ENCODE measurements at regions not wholly inside any gene's neighbourhood (a gene's known extent, or its start where the extent isn't known, plus 50 kb on each side); places are given as distances from the start of the nearest gene placed in this dataset.
"Not testable (repeated sequence)": the region's sequence is repeated elsewhere in the genome, so short reads cannot be mapped to it uniquely, and the experiment has no call there.

GRCh38 chr16:86844695-86845094 is 266.3 kb downstream of the FOXL1 start:
- DNase-seq, result no peak

DNA sequence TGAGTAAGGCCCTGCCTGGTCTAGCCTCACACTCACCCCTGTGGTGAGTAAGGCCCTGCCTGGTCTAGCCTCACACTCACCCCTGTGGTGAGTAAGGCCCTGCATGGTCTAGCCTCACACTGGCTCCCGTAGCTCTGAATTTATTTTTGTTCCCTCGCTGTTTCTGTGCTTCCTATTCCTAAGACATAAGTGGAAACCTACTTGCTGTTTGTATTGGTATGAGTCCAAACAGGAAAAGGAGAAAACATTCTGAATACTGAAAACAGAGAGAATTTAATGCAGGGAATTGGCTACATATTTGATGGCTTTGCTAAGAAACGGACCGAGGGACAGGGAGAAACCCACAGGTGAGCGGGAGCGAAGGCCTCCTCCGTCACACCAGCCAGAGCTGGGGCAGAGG is 267.8 kb downstream of the FOXL1 start:
- DNase-seq, result no peak

GRCh38 chr16:86848821-86849220 is 270.5 kb downstream of the FOXL1 start:
- no peak for DNase-seq

DNA sequence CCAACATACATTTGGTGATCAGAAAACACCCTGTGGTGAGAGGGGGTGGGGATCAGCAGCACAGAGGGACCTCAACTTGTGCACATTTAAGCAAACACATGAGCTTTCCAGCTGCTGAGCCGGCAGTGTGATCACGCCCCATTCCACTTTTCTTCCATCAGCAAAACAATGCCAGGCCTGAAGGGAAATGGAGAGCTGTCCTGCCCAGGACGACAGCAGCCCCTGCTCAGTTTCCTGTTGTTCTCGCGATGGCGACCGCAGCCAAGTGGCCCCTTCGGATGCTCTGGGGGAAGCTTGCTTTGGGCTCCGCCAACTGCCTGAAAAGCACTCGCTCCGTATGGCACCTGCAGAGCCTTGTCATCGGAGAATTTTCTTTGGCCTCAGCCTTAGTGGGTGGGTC is 272.3 kb downstream of the FOXL1 start:
- DNase-seq, result no peak

GRCh38 chr16:86852135-86852534 is 273.8 kb downstream of the FOXL1 start:
- DNase-seq, result no peak

DNA sequence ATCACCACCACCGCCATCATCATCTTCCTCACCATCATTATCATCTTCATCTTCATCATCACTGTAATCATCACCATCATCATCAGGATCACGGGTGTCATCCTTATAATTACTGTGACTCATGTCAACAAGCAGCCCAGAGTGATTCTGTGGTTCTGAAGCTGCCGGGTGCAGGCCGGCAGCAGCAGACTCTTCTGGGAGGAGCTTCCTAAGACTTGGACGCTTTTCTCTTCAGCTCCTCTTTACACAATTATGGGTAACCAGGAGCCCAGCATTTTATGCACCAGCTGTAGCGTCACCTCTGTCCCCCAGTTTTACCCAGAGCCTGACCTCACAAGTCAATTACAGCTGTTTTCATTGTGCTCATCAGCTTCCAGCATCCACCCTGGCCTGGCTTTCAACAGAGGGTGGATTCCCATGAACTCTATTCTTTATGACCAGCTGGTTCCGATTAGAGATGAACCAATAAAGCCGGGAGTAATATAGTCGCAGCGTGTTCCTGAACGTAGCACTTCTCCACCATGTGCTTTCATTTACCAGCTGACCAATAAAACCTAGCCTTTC is 275.8 kb downstream of the FOXL1 start:
- DNase-seq, result no peak

DNA sequence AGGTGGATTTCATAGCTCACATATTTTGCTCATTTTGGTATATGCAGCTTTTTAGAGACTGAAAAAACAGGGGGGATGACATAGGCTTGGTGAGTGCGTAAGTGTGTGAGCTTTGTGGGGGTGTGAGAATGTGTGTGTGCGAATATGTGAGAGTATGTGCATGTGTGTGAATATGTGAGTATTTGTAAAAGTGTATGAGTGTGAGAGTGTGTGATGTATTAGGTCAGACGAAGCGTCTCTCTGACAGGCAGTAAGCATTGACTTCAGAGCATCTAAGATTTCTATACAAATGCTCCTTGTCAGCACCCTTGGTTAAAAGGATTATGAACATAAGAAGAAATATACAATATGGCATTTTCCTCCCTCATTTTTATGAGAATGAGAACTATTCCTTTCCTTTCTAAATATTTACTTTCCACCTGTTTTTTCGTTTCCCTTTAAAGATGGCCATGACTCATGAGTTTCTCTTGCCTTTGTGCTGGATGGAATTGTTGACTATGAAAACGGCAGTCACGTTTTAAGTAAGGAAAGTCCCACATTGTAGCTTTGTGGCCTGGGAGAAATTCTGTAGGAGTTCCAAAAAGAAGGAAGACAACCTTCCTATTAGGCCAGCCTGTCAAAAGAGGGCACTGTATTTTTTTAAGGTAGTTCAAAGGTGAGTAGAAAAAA is 276.4 kb downstream of the FOXL1 start:
- no peak for DNase-seq

GRCh38 chr16:86856946-86857586 is 278.7 kb downstream of the FOXL1 start:
- DNase-seq, result no peak

DNA sequence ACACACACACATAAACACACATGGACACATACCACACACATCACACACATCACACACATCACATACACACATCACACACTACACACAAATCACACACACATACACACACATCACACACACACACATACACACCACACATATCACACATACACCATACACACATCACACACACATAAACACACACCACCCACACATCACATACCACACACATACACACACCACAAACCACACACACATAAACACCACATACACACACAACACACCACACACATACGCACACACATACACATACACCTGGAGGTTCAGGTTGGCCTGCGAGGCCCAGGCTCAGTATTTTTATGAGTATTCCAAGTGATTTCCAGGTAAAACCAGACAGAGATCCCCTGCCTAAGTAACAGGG is 279.5 kb downstream of the FOXL1 start:
- no peak for DNase-seq

- DNase-seq, result no peak
These were observed 280.2 kb downstream of the FOXL1 start for GRCh38 chr16:86858501-86858900.

DNA sequence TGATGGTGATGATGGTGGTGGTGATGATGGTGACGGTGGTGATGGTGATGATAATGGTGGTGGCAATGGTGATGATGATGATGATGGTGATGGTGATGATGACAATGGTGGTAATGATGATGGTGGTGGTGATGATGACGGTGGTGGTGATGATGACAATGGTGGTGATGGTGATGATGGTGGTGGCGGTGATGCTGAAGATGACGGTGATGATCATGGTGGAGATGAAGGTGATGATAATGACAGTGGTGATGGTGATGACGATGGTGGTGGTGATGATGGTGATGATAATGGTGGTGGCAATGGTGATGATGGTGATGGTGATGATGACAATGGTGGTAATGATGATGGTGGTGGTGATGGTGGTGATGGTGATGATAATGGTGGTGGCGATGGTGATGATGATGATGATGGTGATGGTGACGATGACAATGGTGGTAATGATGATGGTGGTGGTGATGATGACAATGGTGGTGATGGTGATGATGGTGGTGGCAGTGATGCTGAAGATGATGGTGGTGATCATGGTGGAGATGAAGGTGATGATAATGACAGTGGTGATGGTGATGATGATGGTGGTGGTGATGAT is 283.0 kb downstream of the FOXL1 start:
- not testable (repeated sequence) for DNase-seq

DNA sequence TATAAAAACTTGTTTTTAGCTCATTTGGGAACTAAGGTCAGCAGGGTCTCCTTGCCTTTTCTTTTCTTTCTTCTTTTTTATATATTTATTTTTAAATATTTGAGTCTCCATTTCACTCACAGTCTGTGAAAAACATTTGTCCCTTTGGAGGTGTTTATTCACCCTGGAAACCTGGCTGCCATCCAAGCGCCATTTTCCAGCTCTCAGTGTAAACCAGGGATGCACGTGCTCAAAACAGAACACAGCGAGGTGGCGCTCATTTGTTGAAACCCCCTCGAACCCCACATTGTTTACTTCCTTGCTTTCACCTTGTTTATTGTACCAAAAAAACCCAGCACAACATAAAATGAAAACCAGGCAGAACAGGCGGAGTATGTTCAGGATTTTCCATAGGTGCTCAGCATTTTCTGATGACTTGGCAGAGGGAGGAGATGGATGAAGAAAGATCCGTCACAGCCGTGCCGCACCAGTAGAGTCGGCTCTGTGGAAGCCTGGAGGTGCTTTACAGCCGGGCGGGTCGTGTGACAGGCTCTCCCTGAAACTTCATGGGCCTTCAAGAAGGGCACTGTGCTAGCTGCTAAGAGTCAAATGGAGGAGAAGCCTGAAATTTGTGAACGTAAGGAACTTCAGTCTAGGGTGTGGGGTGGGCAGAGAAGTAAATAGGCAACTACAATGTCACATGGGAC is 284.4 kb downstream of the FOXL1 start:
- no peak for DNase-seq

- DNase-seq, result no peak
These were observed 285.3 kb downstream of the FOXL1 start for GRCh38 chr16:86863609-86864008.

DNA sequence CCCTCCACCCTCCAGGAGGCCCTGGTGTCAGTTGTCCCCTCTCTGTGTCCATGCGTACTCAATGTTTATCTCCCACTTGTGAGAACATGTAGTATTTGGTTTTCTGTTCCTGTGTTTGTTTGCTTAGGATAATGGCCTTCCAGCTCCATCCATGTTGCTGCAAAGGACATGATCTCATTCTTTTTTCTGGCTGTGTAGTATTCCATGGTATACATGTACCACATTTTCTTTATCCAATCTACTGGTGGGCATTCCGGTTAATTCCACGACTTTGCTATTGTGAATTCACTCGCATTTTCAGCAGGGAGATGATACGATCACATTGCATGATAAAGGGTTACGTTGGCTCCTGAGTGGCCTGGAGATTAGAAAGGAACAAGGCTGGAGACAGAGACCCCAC is 286.2 kb downstream of the FOXL1 start:
- no peak for DNase-seq

- DNase-seq, result no peak
These were observed 287.7 kb downstream of the FOXL1 start for GRCh38 chr16:86865851-86866662.

DNA sequence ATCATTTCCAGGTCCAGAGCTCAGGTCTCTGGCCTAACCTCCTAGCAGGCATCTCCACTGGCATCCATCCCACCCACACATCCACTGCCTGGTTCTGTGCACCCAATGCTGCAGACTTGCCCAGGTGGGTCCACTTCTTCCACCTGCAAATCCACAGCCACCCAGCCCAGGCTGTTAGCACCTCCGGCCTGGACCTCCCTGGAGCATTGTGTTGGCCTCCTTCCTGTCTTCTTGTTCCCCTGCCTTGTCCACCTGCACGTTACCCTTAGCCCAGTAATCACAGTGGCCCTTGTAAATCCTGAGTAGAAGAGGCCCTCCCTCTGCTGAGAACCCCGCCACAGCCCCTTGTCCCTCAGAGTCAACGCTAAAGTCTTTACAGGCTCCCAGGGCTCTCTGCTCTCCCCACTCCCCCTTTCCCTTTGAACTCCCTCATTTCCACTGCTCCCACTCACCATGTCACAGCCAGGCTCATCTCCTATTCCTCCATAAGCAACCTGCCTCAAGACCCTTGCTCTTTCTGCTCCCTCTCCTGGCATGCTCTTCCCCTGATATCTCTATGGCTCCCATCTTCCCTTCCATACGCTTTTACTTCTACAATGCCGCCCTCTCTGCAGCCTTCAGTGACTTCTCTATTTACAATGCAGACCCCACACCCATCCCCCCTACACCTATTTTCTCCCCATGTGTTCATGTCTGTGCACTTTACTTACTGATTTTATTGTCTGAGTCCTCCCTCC is 288.8 kb downstream of the FOXL1 start:
- no peak for DNase-seq

DNA sequence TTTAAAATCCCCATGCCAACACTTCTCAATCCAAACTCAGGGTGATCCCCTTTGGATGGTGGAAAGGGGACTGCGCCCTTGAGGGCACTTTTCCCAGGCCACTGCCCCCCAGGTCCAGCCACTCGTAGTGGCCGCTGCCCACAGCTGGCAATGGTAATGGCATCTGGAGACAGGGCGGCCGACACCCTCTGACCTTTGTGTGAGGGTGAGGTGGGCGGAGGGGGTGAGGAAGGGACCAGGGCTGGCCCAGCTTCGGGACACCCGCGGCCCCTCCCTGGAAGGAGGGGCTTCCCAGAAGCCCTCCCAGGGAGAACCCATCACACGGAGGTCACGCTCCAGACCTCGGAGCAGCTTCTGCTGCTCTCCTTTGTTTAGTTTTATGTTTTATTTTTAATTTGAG is 289.7 kb downstream of the FOXL1 start:
- no peak for DNase-seq

DNA sequence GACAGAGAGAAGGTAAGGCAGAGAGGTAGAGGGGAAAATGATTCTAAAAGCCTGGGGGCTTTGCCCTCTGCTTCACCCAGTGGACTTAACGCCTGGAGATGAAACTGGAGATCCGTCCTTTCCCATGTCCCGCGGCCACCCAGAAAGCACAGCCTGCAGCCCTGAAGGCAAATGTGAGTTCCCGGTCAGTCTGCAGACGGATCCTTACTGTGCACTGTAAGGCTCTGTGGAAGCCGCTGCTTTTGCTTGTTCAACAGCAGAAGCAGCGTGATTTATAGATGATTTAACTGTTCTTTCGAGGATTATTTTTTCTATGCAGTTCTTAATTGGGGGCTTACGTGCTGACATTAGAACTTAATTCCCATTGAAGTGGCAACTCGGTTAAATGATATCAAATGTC is 290.4 kb downstream of the FOXL1 start:
- DNase-seq, result no peak

DNA sequence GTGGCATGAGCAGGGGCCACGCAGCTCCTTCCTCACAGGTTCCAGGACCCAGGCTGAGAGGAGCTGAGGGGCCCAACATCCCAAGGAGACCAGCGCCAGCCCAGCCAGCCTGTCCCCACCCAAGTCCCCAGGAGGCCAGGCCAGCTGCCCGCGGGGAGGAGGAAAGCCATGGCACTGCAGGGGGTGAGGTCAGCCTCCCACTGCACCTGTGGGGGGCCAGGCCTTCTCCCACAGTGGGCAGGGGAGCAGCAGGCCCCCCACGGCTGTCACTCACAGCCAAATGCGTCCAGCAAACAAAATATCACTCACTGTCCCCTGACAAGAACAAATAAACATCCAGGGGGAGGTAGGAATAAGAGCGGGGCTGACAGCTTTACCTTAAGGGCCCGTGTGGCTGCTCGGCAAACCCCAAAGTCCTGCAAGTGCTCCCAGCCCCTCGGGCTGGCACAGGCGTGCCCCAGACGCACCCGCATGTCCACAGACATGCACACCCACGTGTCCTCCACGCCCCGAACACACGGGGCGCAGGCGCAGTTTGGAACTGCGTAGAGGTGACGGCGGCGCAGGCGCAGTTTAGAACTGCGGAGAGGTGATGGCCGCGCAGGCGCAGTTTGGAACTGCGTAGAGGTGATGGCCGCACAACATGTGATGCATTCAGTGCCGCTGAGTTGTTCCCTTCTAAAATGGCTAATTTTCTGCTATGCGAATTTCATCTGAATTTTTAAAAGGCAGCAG is 291.1 kb downstream of the FOXL1 start:
- no peak for DNase-seq

DNA sequence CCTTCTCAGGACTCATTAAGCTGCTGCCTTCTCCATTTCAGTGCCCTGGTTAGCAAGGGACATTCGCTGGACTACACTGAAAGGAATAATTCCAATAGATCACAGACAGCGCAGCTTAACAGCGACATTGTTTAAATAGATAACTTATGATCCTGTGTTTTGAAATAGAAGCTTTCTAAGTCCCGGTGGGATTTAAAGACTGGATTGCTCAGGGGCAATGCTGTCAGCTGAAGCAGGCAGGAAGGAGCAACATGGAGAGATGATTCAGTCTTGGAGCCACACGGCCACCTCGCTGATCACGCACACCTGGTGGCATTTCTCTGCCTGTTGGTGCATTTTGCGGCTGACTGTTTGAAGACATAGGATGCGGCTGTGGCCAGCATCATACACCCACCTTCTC is 292.0 kb downstream of the FOXL1 start:
- no peak for DNase-seq

DNA sequence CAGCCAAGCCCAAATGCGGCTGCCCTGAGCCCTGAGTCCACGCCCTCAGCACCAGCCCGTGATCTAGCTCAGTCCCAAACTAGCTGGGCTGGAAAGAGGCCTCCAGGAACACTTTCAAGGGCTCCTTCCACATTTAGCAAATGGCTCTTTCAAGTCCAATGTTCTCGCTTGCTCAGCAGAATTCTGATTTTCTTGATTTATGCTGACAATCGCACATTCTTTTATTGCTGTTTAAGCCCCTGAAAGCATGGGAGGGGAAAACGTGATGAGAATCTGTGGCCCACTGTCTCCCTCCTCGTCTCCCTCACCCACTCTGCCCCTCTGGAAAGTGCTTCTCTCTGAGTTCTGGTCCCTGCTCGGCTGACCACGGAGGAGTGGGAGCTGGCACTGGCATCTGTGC is 293.8 kb downstream of the FOXL1 start:
- DNase-seq, result no peak
